ENCODE measurements at regions not wholly inside any gene's neighbourhood (a gene's known extent, or its start where the extent isn't known, plus 50 kb on each side); places are given as distances from the start of the nearest gene placed in this dataset.

DNA sequence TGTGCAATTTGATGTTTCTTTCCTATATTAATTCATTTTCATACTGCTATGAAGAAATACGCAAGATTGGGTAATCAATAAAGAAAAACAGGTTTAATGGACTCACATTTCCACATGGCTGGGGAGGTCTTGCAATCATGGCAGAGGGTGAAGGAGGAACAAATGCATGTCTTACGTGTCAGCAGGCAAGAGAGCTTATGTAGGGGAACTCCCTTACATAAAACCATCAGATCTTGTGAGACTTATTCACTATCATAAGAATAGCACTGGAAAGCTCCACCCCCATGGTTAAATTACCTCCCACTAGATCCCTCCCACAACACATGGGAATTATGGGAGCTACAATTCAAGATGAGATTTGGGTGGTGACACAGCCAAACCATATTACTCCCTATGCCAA lies 418.9 kb upstream of the MAF start:
- WGBS, 5 donors, result 47 to 96% (median 69%) methylated on average over 2 of the region's 2 CpGs
- no peaks in the 10 kb centered on the region for H3K27me3 ChIP-seq
- H3K4me3 ChIP-seq, result no peak overlapping the region
- DNase-seq, result no peak
- H3K9me3 ChIP-seq, result no peaks in the 10 kb centered on the region
- H3K36me3 ChIP-seq, result no peaks in the 10 kb centered on the region
- intact Hi-C loops (cut with DNase I; ENCODE audit: low total_unique reads), result no loop called here
- H3K4me1 ChIP-seq, result peaks cover 0 to 9% (median 0%) of the 10 kb centered on the region in 4 donors
- TF ChIP-seq CTCF (IDR thresholded peaks at IDR 0.05) (no peak), EP300 (IDR thresholded peaks at IDR 0.05) (no peak)
- no peak overlapping the region for H3K27ac ChIP-seq

DNA sequence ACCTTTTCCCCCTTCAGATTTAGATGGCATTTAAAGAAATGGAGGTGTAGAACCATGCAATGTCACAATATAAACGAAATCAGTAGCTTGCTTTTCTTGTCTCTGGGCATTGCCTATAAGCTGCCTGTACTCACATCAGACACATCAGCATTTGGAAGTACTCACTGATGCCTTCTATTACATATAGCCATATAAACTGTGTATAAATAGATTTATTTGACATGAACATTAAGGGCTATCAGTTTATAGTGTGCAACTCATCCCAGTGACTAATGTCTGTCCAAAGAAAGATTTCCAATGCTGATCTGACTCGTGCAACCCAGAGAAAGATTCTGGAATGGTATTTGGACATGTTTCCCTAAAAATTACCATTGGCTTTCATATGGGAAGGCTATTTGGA lies 417.9 kb upstream of the MAF start:
- intact Hi-C loops (cut with DNase I; ENCODE audit: low total_unique reads), result no loop called here
- DNase-seq, result no peak
- Histone ChIP-seq H3K36me3 (no peaks in the 10 kb centered on the region), H3K9me3 (no peaks in the 10 kb centered on the region), H3K27ac (no peak overlapping the region), H3K4me1 (peaks cover 0 to 4% (median 0%) of the 10 kb centered on the region in 4 donors), H3K4me3 (no peak overlapping the region), H3K27me3 (no peaks in the 10 kb centered on the region)
- WGBS, 5 donors, result 56 to 64% (median 61%) methylated on average over 2 of the region's 2 CpGs
- TF ChIP-seq POLR2AphosphoS5 (IDR thresholded peaks at IDR 0.05) (no peak), POLR2A (IDR thresholded peaks at IDR 0.05) (no peak)

DNA sequence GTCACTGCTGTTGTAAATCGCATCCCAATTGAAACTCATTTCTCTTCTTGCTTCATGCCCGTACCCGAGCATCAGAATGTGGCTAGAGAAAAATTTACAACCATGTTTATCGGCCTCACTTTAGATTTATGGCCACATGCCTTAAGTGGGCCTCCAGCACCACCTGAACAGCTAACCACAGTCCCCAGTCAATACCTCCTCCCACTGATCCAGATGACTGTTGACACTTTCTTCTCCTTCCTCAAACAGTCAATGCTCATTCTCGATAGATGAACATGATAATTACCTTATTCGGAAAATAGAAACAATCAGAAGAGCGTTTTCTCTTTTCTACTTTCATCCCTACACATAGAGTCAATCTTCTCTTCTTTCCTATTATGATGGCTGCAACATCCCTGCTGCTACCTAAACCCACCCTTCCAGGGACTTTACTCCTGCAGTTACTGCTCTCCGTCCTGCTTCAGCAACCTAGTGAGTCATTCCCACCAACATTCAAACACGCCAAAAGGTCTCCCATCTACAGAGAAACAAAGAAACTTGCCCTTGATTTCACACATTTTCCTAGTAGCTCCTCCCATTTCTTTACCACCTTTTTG lies 416.3 kb upstream of the MAF start:
- TF ChIP-seq EP300 (IDR thresholded peaks at IDR 0.05) (no peak), POLR2A (IDR thresholded peaks at IDR 0.05) (no peak), POLR2AphosphoS5 (IDR thresholded peaks at IDR 0.05) (no peak), CTCF (IDR thresholded peaks at IDR 0.05) (no peak)
- intact Hi-C loops (cut with DNase I; ENCODE audit: low total_unique reads), result no loop called here
- Histone ChIP-seq H3K4me1 (no peaks in the 10 kb centered on the region), H3K4me3 (no peak overlapping the region), H3K9me3 (no peaks in the 10 kb centered on the region), H3K27ac (no peak overlapping the region), H3K27me3 (no peaks in the 10 kb centered on the region), H3K36me3 (no peaks in the 10 kb centered on the region)
- no peak for DNase-seq
- WGBS, 5 donors, result 76 to 84% (median 80%) methylated on average over 9 of the region's 9 CpGs

DNA sequence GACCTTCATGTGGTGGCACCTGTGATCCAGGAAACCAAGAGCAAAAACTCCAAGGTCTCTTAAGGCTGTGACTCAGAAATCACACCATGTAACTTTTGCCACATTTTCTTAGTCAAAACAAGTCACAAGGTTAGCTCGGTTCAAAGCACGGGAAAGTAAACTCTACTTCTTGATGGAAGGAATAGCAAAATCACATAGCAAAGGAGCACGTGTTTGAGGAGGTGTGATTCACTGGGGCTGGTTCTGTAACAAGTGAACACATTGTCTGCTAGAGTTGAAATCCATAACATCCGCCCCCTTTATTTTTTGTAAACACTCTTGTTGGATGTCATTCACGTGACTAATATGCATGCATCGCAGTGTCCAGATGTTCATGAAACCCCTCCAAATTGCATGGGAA lies 415.0 kb upstream of the MAF start:
- 63 to 76% (median 70%) methylated on average over 6 of the region's 6 CpGs for WGBS, 5 donors

More for the DNA sequence above, 415.0 kb upstream of the MAF start:
- H3K36me3 ChIP-seq, result no peaks in the 10 kb centered on the region
- H3K9me3 ChIP-seq, result no peaks in the 10 kb centered on the region
- no peak overlapping the region for H3K27ac ChIP-seq
- intact Hi-C loops (cut with DNase I; ENCODE audit: low total_unique reads), result no loop called here
- no peaks in the 10 kb centered on the region for H3K27me3 ChIP-seq
- no peak overlapping the region for H3K4me3 ChIP-seq
- H3K4me1 ChIP-seq, result no peaks in the 10 kb centered on the region
- TF ChIP-seq POLR2AphosphoS5 (IDR thresholded peaks at IDR 0.05) (no peak), POLR2A (IDR thresholded peaks at IDR 0.05) (no peak), CTCF (IDR thresholded peaks at IDR 0.05) (no peak), EP300 (IDR thresholded peaks at IDR 0.05) (no peak)
- DNase-seq, result no peak
